ENCODE measurements at regions not wholly inside any gene's neighbourhood (a gene's known extent, or its start where the extent isn't known, plus 50 kb on each side); places are given as distances from the start of the nearest gene placed in this dataset.
A peak's percentile ranks its signal among the peaks of the same experiment; 100 is the strongest.

DNA sequence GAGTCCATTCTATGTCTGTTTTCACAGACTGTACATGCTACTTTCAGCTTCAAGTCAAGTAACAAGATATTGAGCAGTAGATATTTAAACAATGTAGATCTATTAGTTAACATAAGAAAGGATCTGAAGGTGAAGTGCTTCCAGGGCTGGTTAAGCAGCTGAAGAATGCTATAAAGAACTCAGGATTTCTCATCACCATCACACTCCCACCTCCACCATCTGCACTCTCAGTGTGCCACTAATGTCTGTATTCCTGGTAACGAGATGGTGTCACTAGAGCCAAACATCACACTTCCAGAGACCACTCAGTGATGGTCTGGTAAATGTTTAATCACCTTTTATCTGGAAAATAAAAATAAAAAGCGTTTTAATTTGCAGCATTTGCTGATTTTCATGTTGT lies 224.0 kb upstream of the FERD3L start:
- no peak for DNase-seq (ENCODE audit: low read depth)
- TF ChIP-seq, protein P1, sequence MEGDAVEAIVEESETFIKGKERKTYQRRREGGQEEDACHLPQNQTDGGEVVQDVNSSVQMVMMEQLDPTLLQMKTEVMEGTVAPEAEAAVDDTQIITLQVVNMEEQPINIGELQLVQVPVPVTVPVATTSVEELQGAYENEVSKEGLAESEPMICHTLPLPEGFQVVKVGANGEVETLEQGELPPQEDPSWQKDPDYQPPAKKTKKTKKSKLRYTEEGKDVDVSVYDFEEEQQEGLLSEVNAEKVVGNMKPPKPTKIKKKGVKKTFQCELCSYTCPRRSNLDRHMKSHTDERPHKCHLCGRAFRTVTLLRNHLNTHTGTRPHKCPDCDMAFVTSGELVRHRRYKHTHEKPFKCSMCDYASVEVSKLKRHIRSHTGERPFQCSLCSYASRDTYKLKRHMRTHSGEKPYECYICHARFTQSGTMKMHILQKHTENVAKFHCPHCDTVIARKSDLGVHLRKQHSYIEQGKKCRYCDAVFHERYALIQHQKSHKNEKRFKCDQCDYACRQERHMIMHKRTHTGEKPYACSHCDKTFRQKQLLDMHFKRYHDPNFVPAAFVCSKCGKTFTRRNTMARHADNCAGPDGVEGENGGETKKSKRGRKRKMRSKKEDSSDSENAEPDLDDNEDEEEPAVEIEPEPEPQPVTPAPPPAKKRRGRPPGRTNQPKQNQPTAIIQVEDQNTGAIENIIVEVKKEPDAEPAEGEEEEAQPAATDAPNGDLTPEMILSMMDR (conservative IDR thresholded peaks at IDR 0.05; ENCODE audit: control insufficient read depth, insufficient read depth, low read depth, low read length) = no peak
- no peak overlapping the region for H3K4me3 ChIP-seq (ENCODE audit: control insufficient read depth, low read depth, low read length)

DNA sequence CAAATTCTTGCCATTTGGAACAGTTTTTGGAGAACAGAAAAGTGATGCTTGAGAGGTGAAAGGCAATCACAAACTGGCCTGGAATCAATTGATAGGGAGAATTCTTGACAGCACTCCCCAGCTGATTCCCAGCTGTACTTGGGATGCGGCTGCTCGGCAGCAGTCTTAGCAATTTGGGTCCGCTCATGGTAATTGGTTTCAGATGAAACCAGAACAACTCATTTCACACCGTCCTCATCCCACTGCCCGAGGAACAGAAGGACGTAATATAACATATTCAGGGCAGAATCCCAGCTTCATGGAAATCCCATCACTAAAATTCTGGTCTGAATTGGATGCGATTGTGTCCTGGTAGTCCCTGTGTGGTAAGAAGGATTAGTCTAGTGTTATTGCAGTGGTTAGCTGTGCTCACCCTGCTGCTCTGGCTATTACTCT lies 223.3 kb upstream of the FERD3L start:
- H3K4me3 ChIP-seq (ENCODE audit: control insufficient read depth, low read depth, low read length) = peak overlapping the region; percentile 6
- TF ChIP-seq, protein P1 (conservative IDR thresholded peaks at IDR 0.05; ENCODE audit: control insufficient read depth, insufficient read depth, low read depth, low read length) = no peak
- DNase-seq (ENCODE audit: low read depth) = peak; percentile 51

DNA sequence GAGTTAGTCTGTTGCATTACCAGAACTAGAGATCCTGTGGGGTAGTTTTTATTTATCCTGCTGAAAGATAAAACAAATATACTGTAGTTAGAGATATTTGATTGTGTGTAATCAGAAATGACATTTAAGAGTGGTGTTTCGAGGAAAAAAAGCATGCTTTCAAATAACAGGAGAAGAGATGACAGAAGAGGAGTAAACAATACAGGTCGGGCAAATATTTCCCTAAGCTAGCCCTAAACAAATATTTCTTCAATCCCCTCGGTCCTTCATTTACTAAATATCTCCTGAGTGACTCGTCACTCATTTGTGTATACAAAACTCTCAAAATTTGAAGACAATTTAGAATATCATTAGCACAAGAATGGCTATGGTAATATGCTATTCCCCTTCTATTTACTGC lies 219.7 kb upstream of the FERD3L start:
- TF ChIP-seq, protein P1 (conservative IDR thresholded peaks at IDR 0.05; ENCODE audit: control insufficient read depth, insufficient read depth, low read depth, low read length) = no peak
- no peak for DNase-seq (ENCODE audit: low read depth)
- no peak overlapping the region for H3K4me3 ChIP-seq (ENCODE audit: control insufficient read depth, low read depth, low read length)

DNA sequence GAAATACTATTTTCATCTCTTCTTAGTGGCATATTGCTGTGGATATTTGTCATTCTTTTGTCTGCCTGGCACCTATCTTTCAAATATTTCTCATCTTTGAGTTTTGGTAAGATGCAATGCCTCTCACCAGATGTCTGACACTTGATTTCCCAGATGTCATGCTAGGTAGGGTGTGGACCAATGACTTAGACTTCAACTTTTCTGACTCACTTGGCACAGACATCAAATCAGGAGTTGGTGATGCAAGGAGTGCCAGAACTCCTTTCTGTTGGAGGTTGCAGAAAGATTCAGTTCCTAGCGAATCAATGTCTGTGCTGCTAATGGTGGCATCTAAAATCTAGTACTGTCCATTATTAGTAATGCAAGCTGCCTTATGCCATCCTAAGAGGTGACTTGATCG lies 216.9 kb upstream of the FERD3L start:
- H3K4me3 ChIP-seq (ENCODE audit: control insufficient read depth, low read depth, low read length) = no peak overlapping the region
- DNase-seq (ENCODE audit: low read depth) = peak; percentile 88
- TF ChIP-seq, protein P1 (conservative IDR thresholded peaks at IDR 0.05; ENCODE audit: control insufficient read depth, insufficient read depth, low read depth, low read length) = no peak

DNA sequence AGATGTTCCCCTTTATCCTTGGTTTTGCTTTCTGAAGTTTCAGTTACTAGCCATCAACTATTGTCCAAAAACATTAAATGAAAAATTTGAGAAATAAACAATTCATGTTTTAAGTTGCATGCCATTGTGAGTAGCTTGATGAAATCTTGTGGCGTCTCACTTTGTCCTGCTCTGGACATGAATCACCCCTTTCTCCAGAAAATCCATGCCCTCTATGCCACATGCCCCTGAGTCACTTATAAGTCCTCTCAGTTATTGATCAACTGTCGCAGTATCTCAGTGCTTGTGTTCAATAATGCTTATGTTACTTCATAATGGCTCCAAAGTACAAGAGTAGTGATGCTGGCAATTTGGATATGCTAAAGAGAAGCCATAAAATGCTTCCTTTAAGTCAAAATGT lies 208.0 kb upstream of the FERD3L start:
- DNase-seq (ENCODE audit: low read depth) = peak; percentile 53
- TF ChIP-seq, protein P1 (conservative IDR thresholded peaks at IDR 0.05; ENCODE audit: control insufficient read depth, insufficient read depth, low read depth, low read length) = no peak
- H3K4me3 ChIP-seq (ENCODE audit: control insufficient read depth, low read depth, low read length) = no peak overlapping the region

DNA sequence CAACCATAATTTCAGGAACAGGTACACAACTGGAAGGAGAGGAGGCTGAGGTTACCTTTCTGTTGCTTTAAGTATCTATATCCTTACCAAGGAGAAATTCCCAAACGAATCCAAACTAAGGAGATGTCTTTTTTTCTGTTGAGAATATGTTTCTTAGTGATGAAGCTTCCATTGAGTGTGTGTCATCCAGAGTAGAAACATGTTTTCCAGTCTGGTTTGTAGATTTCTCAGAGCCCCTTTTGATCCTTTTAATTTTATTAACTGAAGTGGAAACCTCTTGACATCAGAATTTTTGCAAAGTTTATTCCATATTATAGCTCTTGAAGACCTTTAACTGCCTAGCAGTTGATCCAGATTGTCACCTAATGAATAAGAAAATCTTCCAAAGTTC lies 207.1 kb upstream of the FERD3L start:
- TF ChIP-seq, protein P1 (conservative IDR thresholded peaks at IDR 0.05; ENCODE audit: control insufficient read depth, insufficient read depth, low read depth, low read length) = no peak
- no peak overlapping the region for H3K4me3 ChIP-seq (ENCODE audit: control insufficient read depth, low read depth, low read length)
- DNase-seq (ENCODE audit: low read depth) = peak; percentile 26
